ENCODE measurements at regions not wholly inside any gene's neighbourhood (a gene's known extent, or its start where the extent isn't known, plus 50 kb on each side); places are given as distances from the start of the nearest gene placed in this dataset.

DNA sequence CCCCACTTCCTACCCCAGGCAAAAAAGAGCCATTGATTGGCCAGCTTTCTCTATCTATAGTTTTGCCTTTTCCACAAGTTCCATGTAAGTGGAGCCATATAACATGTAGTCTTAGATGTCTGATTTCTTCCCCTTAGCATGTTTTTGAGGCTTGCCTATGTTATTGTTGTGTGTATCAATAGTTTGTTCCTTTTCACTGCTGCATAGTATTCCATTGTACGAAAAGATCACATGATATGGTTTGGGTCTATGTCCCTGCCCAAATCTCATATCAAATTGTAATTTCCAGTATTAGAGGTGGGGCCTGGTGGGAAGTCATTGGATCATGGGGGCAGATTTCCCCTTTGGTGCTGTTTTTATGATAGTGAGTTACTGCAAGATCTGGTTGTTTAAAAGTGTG is 93.6 kb upstream of the RFLNA start:
- DNase-seq (ENCODE audit: low read depth), result no peak
- H3K4me3 ChIP-seq (ENCODE audit: low read depth, low read length), result no peak overlapping the region
- in situ Hi-C loops (cut with HindIII; ENCODE audit: low sequenced_read_pairs), result no loop called here
- TF ChIP-seq, protein P1, sequence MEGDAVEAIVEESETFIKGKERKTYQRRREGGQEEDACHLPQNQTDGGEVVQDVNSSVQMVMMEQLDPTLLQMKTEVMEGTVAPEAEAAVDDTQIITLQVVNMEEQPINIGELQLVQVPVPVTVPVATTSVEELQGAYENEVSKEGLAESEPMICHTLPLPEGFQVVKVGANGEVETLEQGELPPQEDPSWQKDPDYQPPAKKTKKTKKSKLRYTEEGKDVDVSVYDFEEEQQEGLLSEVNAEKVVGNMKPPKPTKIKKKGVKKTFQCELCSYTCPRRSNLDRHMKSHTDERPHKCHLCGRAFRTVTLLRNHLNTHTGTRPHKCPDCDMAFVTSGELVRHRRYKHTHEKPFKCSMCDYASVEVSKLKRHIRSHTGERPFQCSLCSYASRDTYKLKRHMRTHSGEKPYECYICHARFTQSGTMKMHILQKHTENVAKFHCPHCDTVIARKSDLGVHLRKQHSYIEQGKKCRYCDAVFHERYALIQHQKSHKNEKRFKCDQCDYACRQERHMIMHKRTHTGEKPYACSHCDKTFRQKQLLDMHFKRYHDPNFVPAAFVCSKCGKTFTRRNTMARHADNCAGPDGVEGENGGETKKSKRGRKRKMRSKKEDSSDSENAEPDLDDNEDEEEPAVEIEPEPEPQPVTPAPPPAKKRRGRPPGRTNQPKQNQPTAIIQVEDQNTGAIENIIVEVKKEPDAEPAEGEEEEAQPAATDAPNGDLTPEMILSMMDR (IDR thresholded peaks at IDR 0.05; ENCODE audit: low read depth, low read length, missing control alignments), result no peak

DNA sequence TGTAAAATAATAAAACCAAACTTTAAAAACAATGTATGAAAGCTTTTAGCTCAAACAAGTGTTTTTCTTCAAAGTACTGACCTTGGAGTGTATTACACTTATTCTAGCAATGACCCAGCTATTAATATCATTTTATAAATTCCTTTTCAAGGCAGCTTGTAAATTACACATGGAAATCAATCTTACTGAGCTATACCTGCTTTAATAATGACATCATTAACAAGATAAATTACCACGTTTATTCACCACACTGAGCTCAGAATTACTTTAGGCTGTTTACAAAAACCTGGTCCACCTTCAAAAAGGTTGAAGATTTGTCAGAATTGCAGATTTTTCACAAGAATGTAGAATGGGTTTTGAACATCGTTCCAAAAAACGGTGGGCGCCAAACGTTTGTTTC is 91.7 kb upstream of the RFLNA start:
- no peak overlapping the region for H3K4me3 ChIP-seq (ENCODE audit: low read depth, low read length)
- DNase-seq (ENCODE audit: low read depth), result no peak
- in situ Hi-C loops (cut with HindIII; ENCODE audit: low sequenced_read_pairs), result no loop called here
- TF ChIP-seq, protein P1 (IDR thresholded peaks at IDR 0.05; ENCODE audit: low read depth, low read length, missing control alignments), result no peak

DNA sequence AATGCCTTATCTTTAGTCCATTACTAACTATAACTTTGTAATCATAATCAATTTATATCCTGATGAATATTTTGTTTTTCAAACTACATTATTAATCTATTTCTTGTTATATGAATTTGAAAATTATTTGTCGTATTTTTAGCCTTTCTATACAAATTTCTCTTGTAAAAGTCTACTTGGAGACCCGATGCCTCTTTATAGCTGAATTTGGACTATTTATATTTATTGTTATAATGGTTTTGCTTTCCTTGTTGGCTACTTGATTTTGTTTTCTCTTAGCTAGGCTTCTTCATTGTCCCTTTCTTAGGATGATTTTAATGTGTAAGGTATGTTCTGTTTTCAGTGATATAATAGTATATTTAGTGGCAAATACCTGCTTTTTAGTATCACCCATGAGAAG is 89.5 kb upstream of the RFLNA start:
- no peak for DNase-seq (ENCODE audit: low read depth)
- TF ChIP-seq, protein P1 (IDR thresholded peaks at IDR 0.05; ENCODE audit: low read depth, low read length, missing control alignments), result no peak
- H3K4me3 ChIP-seq (ENCODE audit: low read depth, low read length), result no peak overlapping the region
- in situ Hi-C loops (cut with HindIII; ENCODE audit: low sequenced_read_pairs), result no loop called here

DNA sequence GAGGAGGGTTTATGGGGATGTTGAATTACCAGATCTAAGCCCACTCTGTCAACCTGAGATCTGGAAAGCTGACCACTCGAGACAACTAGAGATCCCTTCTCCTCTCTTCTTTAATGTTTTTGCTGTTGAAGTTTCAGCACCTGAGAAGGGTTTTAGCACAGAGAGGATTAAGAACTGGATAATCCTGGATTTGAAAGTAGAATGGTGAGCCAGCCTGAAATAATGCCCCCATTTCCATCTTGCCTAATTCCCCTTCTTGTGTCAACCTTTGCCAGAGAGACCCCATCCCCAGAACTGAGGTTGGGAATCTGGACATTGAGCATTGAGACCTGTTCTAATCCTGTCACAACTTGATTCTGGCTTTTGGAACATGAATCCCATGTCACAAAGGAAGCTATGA is 87.8 kb upstream of the RFLNA start:
- no peak for DNase-seq (ENCODE audit: low read depth)
- TF ChIP-seq, protein P1 (IDR thresholded peaks at IDR 0.05; ENCODE audit: low read depth, low read length, missing control alignments), result no peak
- in situ Hi-C loops (cut with HindIII; ENCODE audit: low sequenced_read_pairs), result no loop called here
- H3K4me3 ChIP-seq (ENCODE audit: low read depth, low read length), result no peak overlapping the region

DNA sequence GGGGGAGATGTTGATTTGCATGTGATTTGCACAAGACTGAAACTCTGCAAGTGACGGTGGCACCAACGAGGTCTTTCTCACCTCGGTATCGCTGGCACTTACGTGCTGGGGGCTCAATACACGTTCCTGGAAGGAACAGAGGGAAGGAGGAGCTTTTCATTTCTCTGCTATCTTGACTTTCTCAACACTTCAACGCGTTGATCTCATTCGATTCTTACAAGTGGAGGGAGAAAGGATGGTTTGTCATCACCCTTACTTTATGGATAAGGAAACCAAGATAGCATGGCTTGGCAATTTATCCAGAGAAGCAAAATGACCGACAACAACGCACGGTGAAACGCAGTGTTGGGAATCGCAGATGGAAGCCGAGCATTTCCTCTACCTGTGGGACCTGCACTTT is 87.3 kb upstream of the RFLNA start:
- DNase-seq (ENCODE audit: low read depth), result no peak
- in situ Hi-C loops (cut with HindIII; ENCODE audit: low sequenced_read_pairs), result no loop called here
- no peak overlapping the region for H3K4me3 ChIP-seq (ENCODE audit: low read depth, low read length)
- TF ChIP-seq, protein P1 (IDR thresholded peaks at IDR 0.05; ENCODE audit: low read depth, low read length, missing control alignments), result no peak

DNA sequence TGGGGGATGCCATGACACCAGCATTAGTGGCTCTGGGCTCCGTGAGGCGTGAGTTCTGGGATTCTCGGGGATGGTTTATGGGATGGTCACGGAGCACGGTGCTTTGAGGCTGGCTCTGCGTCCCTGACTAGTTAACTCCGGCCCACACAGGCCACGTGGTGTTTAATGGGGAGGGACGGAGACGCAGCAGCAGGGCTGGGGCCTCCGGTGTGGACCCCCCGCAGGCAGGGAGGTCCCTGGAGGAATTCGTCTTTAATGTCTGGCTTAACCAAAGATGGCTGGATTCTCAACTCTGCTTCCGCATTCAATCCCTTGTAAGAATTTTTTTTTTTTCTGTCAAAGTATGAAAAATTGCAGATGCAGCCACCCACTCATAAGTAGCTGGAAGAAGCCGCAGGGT is 86.4 kb upstream of the RFLNA start:
- TF ChIP-seq, protein P1 (IDR thresholded peaks at IDR 0.05; ENCODE audit: low read depth, low read length, missing control alignments), result no peak
- no peak overlapping the region for H3K4me3 ChIP-seq (ENCODE audit: low read depth, low read length)
- in situ Hi-C loops (cut with HindIII; ENCODE audit: low sequenced_read_pairs), result no loop called here
- no peak for DNase-seq (ENCODE audit: low read depth)

All from astrocyte of the cerebellum (primary cell).